Natural killer cell (primary cell): ENCODE measurements at regions not wholly inside any gene's neighbourhood (a gene's known extent, or its start where the extent isn't known, plus 50 kb on each side); places are given as distances from the start of the nearest gene placed in this dataset.

ENCODE experiments used
- ATAC-seq, 3 donors: fragments of 150-1000 bp in 2 of 3; fragments of 200-7000 bp in 1 of 3; cut with Tn5 transposase; 1 replicate in 1 of 3; 2 replicates in 2 of 3; pipeline ENCODE4 v1.10.0; 2021; ENCODE audit warnings: mild to moderate bottlenecking in 2 of 3, moderate library complexity in 2 of 3
- DNase-seq, 2 donors: peaks; one replicate each; pipeline versions ENCODE4 v3.0.0 to v3.0.0-alpha.2; 2013 to 2021; ENCODE audit warnings: mixed read lengths in 1 of 2
- H3K27ac ChIP-seq: one replicate; pipeline ENCODE4 v1.5.1; 2013; ENCODE audit warnings: mild to moderate bottlenecking, low read length
- H3K27me3 ChIP-seq: one replicate; pipeline ENCODE4 v1.6.1; 2013; ENCODE audit warnings: low read length; ENCODE audit not compliant: control insufficient read depth, insufficient read depth
- H3K36me3 ChIP-seq: one replicate; pipeline ENCODE4 v1.6.1; 2013; ENCODE audit warnings: low read length; ENCODE audit not compliant: control insufficient read depth, insufficient read depth
- H3K4me1 ChIP-seq: one replicate; pipeline ENCODE4 v1.6.1; 2013; ENCODE audit warnings: low read length; ENCODE audit not compliant: control insufficient read depth, insufficient read depth
- H3K4me3 ChIP-seq: one replicate; pipeline ENCODE4 v1.5.1; 2013; ENCODE audit warnings: low read length
- H3K9me3 ChIP-seq: one replicate; pipeline ENCODE4 v1.6.1; 2013; ENCODE audit warnings: low read length; ENCODE audit not compliant: control insufficient read depth, insufficient read depth
- H3K27ac Mint-ChIP-seq, 2 donors: one replicate each; pipeline ENCODE4 v1.8.0; 2022; ENCODE audit warnings: mild to moderate bottlenecking in 2 of 2, mixed read lengths in 2 of 2, moderate library complexity in 1 of 2
- H3K27me3 Mint-ChIP-seq, 2 donors: one replicate each; pipeline ENCODE4 v1.8.0; 2022; ENCODE audit warnings: low read depth in 2 of 2, mixed read lengths in 2 of 2
- H3K36me3 Mint-ChIP-seq: one replicate; pipeline ENCODE4 v1.8.0; 2022; ENCODE audit warnings: mixed read lengths
- H3K4me1 Mint-ChIP-seq, 2 donors: one replicate each; pipeline ENCODE4 v1.8.0; 2022; ENCODE audit warnings: mixed read lengths in 2 of 2
- H3K4me3 Mint-ChIP-seq: one replicate; pipeline ENCODE4 v1.8.0; 2022; ENCODE audit warnings: mild to moderate bottlenecking, moderate library complexity, mixed read lengths
- H3K9me3 Mint-ChIP-seq, 2 donors: one replicate each; pipeline ENCODE4 v1.8.0; 2022; ENCODE audit warnings: mixed read lengths in 2 of 2
- CTCF ChIP-seq: fragments of 200-600 bp; IDR thresholded peaks from one replicate; pipeline ENCODE4 v1.8.0; 2022; ENCODE audit warnings: antibody characterized with exemption
- WGBS: methylation state at CpG from one replicate; pipeline ENCODE4 v1.1.7; 2013; ENCODE audit warnings: missing lambda C conversion rate; ENCODE audit not compliant: insufficient coverage; 5-methylcytosine and 5-hydroxymethylcytosine counted together
- intact Hi-C: fragments of 100-400 bp; cut with micrococcal nuclease; formaldehyde crosslinking; loops from one replicate; pipeline ENCODE4 v1.14.2; 2022

DNA sequence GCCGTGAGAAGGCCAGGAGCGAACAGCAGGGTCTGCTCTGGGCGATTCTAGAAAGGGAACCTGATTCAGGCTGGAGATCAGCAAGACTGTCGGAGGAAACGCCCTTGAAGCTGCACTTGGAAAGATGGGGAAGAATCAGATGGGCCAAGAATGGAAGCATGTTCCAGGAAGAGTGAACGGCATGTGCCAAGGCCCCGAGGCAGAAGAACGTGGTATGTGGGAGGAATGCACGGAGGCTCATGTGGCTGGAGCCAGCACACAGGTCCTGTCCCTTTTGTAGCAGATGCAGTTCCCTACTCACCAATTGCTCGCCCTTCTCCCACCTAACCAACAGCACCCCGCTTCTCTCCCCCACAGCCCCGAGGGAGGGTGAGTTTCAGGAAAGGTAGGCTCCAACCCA, 180.6 kb downstream of the TFAP2C start:
- H3K36me3 ChIP-seq, result no peaks in the 10 kb centered on the region
- H3K9me3 ChIP-seq, result no peaks in the 10 kb centered on the region
- Mint-ChIP-seq H3K4me3 (no peak overlapping the region), H3K27me3 (peaks cover 13 to 19% of the 10 kb centered on the region in 2 donors), H3K27ac (no peak overlapping the region), H3K4me1 (no peaks in the 10 kb centered on the region), H3K36me3 (no peaks in the 10 kb centered on the region), H3K9me3 (no peaks in the 10 kb centered on the region)
- no peak for TF ChIP-seq CTCF
- no peaks in the 10 kb centered on the region for H3K27me3 ChIP-seq
- ATAC-seq, result no peak
- DNase-seq, result no peak
- WGBS, result 91% methylated on average over 11 of the region's 12 CpGs
- no peaks in the 10 kb centered on the region for H3K4me1 ChIP-seq
- intact Hi-C loops, result no loop called here
- no peak overlapping the region for H3K4me3 ChIP-seq
- H3K27ac ChIP-seq, result no peak overlapping the region

DNA sequence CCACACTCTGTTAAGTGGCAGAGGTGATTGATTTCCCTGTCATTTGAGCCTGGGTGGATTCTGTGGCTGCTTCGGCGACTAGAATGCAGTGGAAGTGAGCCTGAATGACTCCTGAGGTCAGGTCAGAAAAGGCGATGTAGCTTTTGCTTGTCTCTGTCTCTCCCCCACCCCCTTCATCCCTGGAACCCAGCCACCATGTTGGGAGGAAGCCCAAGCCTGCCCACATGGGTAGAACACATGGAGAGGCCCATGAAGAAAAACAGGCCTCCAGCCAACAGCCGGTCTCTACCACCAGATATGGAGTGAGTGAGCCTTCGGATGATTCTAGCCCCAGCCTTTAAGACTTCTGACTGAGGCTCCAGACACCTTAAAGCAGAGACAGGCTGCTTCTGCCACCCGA, 181.0 kb downstream of the TFAP2C start:
- Mint-ChIP-seq H3K36me3 (no peaks in the 10 kb centered on the region), H3K9me3 (no peaks in the 10 kb centered on the region), H3K4me1 (no peaks in the 10 kb centered on the region), H3K4me3 (no peak overlapping the region), H3K27ac (no peak overlapping the region), H3K27me3 (peaks cover 15 to 19% of the 10 kb centered on the region in 2 donors)
- Histone ChIP-seq H3K27me3 (no peaks in the 10 kb centered on the region), H3K4me1 (no peaks in the 10 kb centered on the region), H3K27ac (no peak overlapping the region), H3K4me3 (no peak overlapping the region), H3K9me3 (no peaks in the 10 kb centered on the region), H3K36me3 (no peaks in the 10 kb centered on the region)
- 81% methylated on average over 6 of the region's 6 CpGs for WGBS
- TF ChIP-seq CTCF, result no peak
- ATAC-seq (no peak), DNase-seq (no peak)
- intact Hi-C loops, result no loop called here

- intact Hi-C loops, result no loop called here
- TF ChIP-seq CTCF, result no peak
- Histone ChIP-seq H3K4me3 (no peak overlapping the region), H3K36me3 (no peaks in the 10 kb centered on the region), H3K27me3 (no peaks in the 10 kb centered on the region), H3K27ac (no peak overlapping the region), H3K9me3 (no peaks in the 10 kb centered on the region), H3K4me1 (no peaks in the 10 kb centered on the region)
- no peaks in the 10 kb centered on the region for H3K4me1 Mint-ChIP-seq
- no peaks in the 10 kb centered on the region for H3K9me3 Mint-ChIP-seq
- H3K36me3 Mint-ChIP-seq, result no peaks in the 10 kb centered on the region
- H3K27me3 Mint-ChIP-seq, result peaks cover 0 to 14% of the 10 kb centered on the region in 2 donors
- WGBS, result 56% methylated on average over 6 of the region's 6 CpGs
- ATAC-seq (no peak), DNase-seq (no peak)
- no peak overlapping the region for H3K27ac Mint-ChIP-seq
- no peak overlapping the region for H3K4me3 Mint-ChIP-seq
Measured at GRCh38 chr20:56815796-56816195, 186.7 kb downstream of the TFAP2C start.

- no peak overlapping the region for H3K27ac Mint-ChIP-seq
- no peak for ATAC-seq
- 67% methylated on average over 7 of the region's 7 CpGs for WGBS
- H3K27ac ChIP-seq, result no peak overlapping the region
- H3K4me1 ChIP-seq, result no peaks in the 10 kb centered on the region
- intact Hi-C loops, result no loop called here
- no peaks in the 10 kb centered on the region for H3K36me3 ChIP-seq
- H3K27me3 ChIP-seq, result no peaks in the 10 kb centered on the region
- peaks cover 0 to 14% of the 10 kb centered on the region in 2 donors for H3K27me3 Mint-ChIP-seq
- H3K4me1 Mint-ChIP-seq, result no peaks in the 10 kb centered on the region
- no peaks in the 10 kb centered on the region for H3K9me3 ChIP-seq
- no peak for TF ChIP-seq CTCF
- no peak for DNase-seq
- no peak overlapping the region for H3K4me3 ChIP-seq
- no peaks in the 10 kb centered on the region for H3K36me3 Mint-ChIP-seq
- H3K9me3 Mint-ChIP-seq, result no peaks in the 10 kb centered on the region
- H3K4me3 Mint-ChIP-seq, result no peak overlapping the region
Measured at GRCh38 chr20:56816349-56816748, 187.2 kb downstream of the TFAP2C start.
